Loucy (cell line): ENCODE measurements at regions not wholly inside any gene's neighbourhood (a gene's known extent, or its start where the extent isn't known, plus 50 kb on each side); places are given as distances from the start of the nearest gene placed in this dataset.

Source experiments
- EZH2phosphoT487 ChIP-seq: fragments of 200-600 bp; IDR thresholded peaks from 2 replicates; pipeline ENCODE4 v1.6.1; 2018; ENCODE audit warnings: antibody characterized with exemption, mild to moderate bottlenecking, moderate library complexity, borderline replicate concordance
- TF ChIP-seq, protein P1 (sequence below): fragments of 200-600 bp; sonication (generic); conservative IDR thresholded peaks from 2 replicates; pipeline ENCODE4 v1.5.1; 2014; ENCODE audit warnings: mild to moderate bottlenecking, antibody characterized with exemption, low read length

DNA sequence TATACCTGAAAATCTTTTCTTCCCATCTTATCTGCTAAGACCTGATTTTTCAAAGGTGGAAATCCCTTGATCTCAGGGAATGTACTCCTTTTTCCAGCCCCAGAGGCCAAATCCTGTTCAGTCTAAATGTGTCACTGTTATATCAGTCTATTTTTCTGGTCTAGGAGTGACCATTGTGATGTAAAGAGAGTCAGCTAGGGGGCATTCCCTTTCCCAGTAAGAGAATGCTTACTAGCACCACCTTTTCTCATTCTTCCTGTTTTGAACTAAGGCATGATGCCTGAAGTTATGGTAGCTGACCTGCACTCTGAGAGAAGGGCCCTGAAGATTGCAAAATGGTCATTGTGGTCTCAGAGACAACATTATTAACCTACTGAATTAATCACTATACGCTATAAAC lies 124.1 kb upstream of the XIRP2 start:
- TF ChIP-seq, protein P1, sequence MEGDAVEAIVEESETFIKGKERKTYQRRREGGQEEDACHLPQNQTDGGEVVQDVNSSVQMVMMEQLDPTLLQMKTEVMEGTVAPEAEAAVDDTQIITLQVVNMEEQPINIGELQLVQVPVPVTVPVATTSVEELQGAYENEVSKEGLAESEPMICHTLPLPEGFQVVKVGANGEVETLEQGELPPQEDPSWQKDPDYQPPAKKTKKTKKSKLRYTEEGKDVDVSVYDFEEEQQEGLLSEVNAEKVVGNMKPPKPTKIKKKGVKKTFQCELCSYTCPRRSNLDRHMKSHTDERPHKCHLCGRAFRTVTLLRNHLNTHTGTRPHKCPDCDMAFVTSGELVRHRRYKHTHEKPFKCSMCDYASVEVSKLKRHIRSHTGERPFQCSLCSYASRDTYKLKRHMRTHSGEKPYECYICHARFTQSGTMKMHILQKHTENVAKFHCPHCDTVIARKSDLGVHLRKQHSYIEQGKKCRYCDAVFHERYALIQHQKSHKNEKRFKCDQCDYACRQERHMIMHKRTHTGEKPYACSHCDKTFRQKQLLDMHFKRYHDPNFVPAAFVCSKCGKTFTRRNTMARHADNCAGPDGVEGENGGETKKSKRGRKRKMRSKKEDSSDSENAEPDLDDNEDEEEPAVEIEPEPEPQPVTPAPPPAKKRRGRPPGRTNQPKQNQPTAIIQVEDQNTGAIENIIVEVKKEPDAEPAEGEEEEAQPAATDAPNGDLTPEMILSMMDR: no peak
- no peak for TF ChIP-seq EZH2phosphoT487
